ENCODE measurements at regions not wholly inside any gene's neighbourhood (a gene's known extent, or its start where the extent isn't known, plus 50 kb on each side); places are given as distances from the start of the nearest gene placed in this dataset.
A peak's percentile ranks its signal among the peaks of the same experiment; 100 is the strongest.

DNA sequence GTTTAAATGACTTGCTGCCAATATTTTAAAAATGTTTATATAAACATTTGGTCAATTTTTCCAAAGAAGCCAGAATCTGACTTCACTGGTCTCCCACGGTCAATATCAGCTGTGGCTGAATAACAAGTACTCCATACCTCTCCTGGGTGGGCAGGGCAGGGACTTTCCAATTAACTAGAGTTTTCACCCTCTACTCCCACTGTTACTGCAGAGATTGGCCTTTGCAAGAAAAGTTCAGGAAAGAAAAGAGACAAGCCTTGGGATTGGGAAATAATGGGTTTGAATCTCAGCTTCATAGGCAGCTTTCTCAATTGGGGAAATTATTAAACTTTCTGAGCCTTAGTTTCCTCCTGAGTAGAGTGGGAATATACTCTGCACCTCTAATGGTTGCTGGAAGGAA lies 236.9 kb downstream of the PRL start:
- no peak for DNase-seq (ENCODE audit: low spot score)
- TF ChIP-seq, protein P1, sequence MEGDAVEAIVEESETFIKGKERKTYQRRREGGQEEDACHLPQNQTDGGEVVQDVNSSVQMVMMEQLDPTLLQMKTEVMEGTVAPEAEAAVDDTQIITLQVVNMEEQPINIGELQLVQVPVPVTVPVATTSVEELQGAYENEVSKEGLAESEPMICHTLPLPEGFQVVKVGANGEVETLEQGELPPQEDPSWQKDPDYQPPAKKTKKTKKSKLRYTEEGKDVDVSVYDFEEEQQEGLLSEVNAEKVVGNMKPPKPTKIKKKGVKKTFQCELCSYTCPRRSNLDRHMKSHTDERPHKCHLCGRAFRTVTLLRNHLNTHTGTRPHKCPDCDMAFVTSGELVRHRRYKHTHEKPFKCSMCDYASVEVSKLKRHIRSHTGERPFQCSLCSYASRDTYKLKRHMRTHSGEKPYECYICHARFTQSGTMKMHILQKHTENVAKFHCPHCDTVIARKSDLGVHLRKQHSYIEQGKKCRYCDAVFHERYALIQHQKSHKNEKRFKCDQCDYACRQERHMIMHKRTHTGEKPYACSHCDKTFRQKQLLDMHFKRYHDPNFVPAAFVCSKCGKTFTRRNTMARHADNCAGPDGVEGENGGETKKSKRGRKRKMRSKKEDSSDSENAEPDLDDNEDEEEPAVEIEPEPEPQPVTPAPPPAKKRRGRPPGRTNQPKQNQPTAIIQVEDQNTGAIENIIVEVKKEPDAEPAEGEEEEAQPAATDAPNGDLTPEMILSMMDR (IDR thresholded peaks at IDR 0.05; ENCODE audit: extremely low read depth, missing control alignments): no peak

GRCh38 chr6:22062807-22063408 lies 233.9 kb downstream of the PRL start:
- TF ChIP-seq, protein P1 (IDR thresholded peaks at IDR 0.05; ENCODE audit: extremely low read depth, missing control alignments): no peak
- DNase-seq (ENCODE audit: low spot score): peak; percentile 25

- no peak for DNase-seq (ENCODE audit: low spot score)
- TF ChIP-seq, protein P1 (IDR thresholded peaks at IDR 0.05; ENCODE audit: extremely low read depth, missing control alignments): no peak
These were observed 232.3 kb downstream of the PRL start for GRCh38 chr6:22064558-22064957.

DNA sequence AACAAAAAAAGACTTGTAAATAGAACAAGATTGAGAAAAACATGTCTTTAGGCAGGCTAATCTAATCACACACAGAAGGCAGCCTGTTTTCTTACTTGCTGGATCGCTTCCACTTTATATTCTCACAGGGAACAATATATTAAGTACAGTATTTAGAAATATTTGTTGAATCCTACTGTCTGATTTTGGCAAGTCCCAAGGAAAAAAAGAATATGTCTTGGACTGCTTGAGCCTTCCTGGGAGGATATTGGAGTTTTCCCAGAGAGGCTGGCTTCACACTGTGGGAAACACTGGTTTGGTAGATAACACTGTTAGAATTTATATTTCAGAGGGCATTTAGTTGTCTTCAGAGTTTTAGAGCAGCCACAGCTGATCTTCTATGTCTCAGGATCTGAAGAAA lies 229.7 kb downstream of the PRL start:
- TF ChIP-seq, protein P1 (IDR thresholded peaks at IDR 0.05; ENCODE audit: extremely low read depth, missing control alignments): no peak
- no peak for DNase-seq (ENCODE audit: low spot score)

GRCh38 chr6:22067671-22068070 lies 229.2 kb downstream of the PRL start:
- TF ChIP-seq, protein P1 (IDR thresholded peaks at IDR 0.05; ENCODE audit: extremely low read depth, missing control alignments): no peak

GRCh38 chr6:22068561-22069305 lies 228.1 kb downstream of the PRL start:
- TF ChIP-seq, protein P1 (IDR thresholded peaks at IDR 0.05; ENCODE audit: extremely low read depth, missing control alignments): no peak
- DNase-seq (ENCODE audit: low spot score): peak; percentile 11

More at GRCh38 chr6:22067671-22068070, 229.2 kb downstream of the PRL start:
- no peak for DNase-seq (ENCODE audit: low spot score)

- TF ChIP-seq, protein P1 (IDR thresholded peaks at IDR 0.05; ENCODE audit: extremely low read depth, missing control alignments): no peak
- no peak for DNase-seq (ENCODE audit: low spot score)
These were observed 227.5 kb downstream of the PRL start for GRCh38 chr6:22069306-22069800.
